GM21576 (cell line): ENCODE measurements at regions not wholly inside any gene's neighbourhood (a gene's known extent, or its start where the extent isn't known, plus 50 kb on each side); places are given as distances from the start of the nearest gene placed in this dataset.

Source experiments
- ATAC-seq: cut with Tn5 transposase; IDR thresholded peaks from one replicate; pipeline ENCODE4 v1.9.1; 2021; ENCODE audit warnings: mild to moderate bottlenecking, moderate library complexity; ENCODE audit not compliant: unreplicated experiment

DNA sequence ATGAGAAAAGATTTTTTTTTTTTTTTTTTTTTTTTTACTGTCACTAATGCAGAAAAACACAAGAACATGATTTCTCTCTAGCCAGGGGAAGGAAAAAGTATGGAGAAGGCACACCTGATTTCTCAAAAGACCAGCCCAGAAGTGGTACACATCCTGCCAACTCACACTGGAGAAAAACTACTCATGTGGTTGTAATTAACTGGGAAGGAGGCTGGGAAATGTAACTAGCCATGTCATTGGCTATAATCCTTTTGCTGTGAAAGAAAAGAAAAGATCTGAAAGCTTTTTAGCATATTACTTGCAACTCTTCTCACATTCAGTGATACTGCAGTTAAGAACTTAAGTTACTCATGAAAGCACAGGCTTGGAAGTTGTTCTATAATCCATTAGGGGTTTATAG, 195.9 kb upstream of the PMFBP1 start:
- no peak for ATAC-seq

DNA sequence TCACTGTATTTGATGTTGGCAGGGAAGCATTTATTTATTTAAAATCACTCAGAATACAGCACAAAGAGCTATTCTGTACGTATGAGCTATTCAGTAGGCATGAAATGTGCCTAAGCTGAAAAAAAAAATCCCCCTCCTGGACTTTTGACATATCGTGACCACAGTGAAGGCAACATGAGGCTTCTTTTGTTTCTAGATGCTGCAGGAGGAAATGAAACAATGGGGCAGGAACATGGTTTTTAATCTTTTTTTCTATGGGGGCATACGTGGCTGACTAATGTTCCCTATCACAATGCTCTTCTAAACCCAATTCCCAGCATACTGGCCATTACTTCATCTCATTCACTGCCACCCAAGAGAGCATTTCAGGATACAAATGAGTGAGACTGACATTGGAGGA, 191.0 kb upstream of the PMFBP1 start:
- ATAC-seq: no peak

DNA sequence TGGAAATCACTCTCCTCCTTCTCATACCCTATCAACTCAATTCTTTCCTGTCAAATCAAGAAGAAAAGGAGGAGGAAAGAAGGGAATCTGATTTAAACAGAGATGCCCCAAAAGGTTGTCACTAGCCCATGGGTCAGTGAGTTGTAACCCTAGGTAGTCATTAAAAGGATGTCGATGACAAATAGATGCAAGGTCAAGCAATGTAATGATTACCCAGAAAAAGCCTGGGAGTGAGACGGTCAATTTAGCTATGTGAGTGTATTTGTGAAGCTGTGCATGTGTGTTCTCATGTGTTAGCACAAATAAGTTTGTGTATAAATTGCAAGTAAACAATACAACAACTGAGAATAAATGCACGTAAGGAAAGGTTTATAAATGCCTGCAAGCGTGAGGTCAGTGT, 190.5 kb upstream of the PMFBP1 start:
- no peak for ATAC-seq

DNA sequence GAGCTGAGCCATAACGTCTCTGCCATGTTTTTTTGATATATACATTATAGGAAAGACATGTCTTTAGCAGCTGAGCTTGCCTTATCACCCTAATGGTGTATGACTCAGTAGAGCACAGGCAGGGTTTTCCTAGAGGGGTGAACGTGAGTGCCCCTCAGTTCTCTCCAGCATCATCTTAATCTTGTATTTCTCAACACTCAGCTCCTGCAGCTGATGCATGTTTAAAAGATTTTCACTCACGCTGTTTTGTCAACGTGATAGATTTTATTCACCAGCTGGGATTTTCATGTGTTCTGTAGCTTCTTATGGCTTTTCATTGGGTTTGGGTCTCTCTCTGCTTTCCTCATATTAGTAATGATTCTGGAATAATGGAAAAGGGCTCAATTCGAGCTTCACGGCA, 186.0 kb upstream of the PMFBP1 start:
- ATAC-seq: no peak

DNA sequence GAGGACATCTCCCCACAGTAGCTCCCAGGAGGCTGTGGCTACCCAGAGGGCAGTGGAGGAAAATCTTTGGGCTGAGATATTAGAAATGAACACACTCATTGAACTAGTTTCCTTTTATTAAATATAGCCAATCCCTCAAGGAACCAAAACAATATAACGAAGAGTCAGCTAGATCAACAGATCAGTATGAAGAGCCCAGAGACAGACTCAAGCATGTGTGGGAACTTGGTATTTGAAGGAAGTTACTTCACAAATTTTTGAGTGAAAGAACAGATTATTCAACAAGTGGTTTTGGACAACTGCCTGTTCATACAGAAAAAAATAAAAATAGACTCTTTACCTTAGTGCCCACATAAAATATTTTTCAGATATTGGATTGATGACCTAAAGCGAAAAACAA, 183.6 kb upstream of the PMFBP1 start:
- no peak for ATAC-seq

DNA sequence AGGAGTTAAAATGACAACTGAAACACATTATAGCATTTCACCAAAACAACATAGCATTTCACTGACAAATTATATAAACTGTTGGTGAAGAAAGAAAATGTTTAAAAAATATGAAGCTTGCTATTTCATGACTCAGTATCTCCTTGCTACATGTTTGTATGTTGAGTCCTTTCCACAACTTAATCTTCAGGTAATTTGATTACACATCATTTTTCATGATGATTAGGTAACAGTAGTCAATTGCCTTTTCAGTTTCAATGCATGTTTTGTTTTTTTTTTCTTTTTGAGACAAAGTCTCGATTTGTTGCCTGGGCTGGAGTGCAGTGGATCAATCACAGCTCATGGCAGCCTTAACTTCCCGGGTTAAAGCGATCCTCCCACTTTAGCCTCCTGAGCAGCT, 177.8 kb upstream of the PMFBP1 start:
- no peak for ATAC-seq

DNA sequence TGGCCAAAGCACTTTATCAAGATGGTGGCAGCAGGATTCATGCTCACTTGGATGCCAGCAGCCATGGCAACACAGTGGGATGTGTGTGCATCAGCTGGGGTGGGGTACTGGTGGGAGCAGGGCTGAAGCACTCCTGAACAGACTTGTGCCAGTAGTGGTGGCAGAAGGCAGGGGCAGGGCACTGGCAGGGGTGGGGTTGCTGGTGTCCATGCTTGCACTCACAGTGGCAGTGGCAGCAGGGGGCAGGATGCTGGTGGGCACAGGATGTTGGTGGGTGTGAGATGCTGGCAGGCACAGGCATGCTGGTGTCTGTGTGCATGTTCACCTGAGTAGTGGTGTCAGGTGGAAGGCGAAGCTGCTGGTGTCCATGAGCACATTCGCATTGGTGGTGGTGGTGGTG, 161.0 kb upstream of the PMFBP1 start:
- no peak for ATAC-seq

DNA sequence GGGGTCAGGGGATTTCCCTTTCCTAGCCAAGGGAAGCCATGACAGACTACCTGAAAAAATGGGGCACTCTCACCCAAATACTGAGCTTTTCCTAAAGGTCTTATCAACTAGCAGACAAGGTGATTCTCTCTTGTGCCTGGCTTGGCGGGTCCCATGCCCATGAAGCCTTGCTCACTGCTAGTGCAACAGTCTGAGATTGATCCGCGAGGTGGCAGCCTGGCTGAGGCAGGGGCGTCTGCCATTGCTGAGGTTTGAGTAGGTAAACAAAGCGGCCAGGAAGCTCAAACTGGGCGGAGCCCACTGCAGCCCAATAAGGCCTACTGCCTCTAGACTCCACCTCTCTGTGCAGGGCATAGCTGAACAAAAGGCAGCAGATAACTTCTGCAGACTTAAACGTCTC, 152.6 kb upstream of the PMFBP1 start:
- ATAC-seq: no peak

DNA sequence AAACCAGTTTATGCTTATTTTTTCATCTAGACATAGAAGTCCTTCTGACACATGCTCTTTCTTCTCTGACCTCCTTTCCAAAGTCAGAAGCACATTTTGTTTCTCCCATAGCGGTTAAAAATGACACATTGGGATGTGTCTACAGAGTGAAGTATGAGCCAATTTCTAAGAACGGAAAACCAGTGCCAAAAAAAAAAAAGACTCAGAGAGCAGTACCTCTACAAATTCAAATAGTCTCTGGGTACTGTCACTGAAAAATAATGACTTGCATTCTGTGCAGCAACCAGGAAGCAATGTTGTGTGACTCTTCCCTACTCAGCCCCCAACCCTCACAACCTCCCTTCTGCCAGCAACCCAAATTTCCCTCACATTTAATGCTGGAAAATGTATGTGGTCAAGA, 145.5 kb upstream of the PMFBP1 start:
- no peak for ATAC-seq

DNA sequence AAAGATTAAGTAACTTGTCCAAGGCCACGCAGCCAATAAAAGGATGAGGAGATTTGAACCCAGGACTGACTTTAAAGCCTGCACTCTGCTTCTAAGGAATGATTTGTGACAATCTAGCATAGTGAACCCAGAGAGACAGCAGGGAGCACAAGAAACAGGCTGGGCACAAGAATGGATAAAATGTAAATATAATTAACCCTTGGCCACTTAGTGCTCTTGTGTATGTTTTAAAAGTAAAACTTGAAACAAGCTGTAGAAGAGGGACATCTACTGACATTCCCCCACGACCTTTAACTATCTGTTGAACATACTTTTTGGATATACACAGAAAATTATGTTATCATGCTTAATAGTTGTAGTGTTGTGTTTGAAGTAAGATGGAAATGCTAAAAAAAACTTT, 141.9 kb upstream of the PMFBP1 start:
- no peak for ATAC-seq

DNA sequence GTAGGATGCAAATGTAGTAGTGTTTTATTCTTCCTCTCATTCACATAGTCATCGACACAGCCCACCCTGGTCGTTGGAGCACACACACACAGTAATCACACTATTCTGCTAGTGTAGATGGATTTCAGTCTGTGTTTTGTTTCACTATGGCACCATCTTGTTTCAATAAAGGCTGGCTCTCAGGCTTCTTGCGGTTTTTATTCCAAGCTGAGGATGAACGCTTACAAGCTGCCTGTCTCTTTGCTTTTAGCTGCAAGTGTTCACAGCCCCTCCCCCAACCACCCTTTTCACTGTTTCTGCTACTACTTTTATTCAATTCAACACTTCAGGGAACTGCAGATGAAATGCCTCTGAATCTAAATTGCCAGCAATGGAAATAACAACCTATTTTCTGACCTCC, 140.9 kb upstream of the PMFBP1 start:
- no peak for ATAC-seq

DNA sequence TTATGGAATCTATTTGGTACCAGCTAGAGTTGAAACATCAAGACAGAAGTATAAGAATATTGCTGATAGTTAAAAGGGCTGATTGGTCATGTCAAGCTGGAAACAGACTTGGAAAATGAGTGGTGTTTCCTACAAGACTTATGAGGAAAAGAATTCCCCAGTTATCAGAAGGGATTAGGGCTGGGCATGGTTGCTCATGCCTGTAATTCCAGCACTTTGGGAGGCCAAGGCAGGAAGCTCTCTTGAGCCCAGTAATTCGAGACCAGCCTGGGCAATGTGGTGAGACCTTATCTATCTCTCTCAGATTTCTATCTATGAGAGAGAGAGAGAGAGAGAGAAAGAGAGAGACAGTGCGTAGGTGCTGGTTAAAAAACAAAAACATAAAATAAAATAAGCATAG, 139.5 kb upstream of the PMFBP1 start:
- no peak for ATAC-seq

DNA sequence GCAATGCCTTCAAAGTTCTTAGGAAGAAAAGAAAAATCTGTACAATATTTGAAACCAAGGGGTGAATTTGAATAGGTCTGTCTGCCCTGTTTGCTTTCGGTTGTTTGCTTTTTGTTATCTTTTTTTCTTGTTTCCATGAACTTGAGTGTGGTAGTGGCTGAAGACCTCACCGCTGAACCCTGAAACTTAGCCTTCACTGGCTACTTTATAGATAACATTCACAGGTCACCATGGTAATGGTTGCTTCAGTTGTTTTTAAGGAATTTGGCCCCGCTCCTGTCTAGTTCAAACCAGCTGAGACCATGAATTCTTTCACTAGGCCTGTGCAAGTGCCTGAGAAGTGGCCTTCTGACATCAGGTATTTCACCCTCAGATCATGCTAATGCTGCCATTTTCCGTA, 137.0 kb upstream of the PMFBP1 start:
- ATAC-seq: no peak

DNA sequence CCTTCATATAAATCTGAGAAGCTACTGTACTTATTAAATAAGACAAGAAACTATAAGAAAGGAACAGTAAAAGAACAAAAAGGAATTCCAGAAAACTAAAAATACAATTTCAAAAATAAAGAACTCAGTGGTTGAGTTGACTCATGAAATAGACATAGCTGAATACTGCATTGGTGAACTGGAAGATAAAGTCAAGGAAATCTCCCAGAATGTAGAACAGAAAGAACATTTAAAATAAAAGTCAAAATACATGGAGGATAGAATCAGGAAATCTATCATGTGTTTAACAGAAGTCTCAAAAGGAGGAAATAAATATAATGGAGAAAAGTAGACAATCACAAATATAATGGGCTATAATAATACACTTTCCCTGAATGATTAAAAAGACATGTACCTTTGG, 136.4 kb upstream of the PMFBP1 start:
- ATAC-seq: no peak

DNA sequence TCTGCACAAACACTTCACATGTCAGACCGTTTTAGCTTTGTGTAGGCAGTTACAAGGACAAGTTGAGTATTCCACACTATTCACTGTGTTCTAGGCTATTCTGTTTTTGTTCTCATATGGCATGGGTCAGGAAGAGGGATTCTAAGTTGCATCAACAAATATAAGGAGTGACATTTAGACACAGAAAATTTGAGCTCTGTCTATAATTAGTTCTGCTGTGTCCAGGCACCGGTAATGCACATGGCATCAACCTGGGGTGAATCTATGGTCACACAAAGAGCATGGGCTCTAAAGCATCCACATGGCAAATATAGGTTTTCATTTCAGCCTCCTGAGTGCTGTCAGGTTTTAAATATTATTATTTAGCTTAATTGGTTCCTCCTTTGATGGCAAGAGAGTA, 130.4 kb upstream of the PMFBP1 start:
- no peak for ATAC-seq

DNA sequence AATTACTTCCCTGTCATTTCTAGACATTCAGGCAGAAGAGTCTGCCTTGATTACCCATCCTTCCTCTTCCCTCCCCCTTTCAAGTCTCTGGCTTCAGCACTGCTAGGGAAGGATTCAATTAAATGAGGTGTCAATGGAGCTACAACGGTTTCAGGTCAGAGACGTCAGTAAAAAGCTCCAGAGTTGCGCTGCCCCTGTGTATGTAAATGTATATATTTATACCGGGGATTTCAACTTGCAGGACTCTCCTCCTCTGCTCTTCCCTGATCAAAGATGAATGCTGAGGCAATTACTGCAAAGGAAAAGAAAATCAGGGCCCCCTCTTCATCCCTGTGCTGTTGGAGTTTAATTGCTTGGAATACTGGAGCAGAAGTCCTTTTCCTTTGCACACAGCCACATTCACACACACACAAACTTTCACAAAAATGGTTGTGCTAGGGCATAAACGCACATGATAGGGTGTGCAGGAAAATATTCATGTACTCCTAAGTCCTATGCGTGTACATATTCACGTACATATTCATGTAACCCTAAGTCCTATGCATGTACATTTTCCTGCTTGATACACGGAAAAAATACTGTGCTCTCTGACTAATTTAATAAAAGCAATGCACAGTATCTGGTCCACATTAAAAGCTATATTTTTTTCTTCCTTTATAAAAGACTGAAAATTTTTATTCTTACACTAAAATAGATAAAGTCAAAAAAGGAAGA, 129.7 kb upstream of the PMFBP1 start:
- no peak for ATAC-seq

DNA sequence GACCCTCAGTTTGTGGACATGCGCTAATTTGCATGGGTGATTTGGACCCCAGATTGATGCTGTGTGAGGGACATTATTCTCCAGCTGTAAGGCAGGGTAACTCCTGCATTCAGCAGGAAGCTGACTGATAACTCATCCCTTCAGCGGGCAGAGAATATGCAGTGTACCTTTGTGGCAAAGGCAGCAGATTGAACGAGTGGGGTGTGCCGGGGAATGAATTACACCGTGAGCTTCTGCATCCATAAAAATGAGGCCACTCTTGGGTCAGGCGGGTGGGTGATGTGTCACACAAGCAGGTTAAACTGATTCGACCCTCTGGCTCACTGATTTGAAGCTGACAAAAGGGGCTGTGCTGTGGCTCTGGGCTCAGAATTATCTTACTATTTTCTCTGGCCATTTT, 128.9 kb upstream of the PMFBP1 start:
- ATAC-seq: no peak

DNA sequence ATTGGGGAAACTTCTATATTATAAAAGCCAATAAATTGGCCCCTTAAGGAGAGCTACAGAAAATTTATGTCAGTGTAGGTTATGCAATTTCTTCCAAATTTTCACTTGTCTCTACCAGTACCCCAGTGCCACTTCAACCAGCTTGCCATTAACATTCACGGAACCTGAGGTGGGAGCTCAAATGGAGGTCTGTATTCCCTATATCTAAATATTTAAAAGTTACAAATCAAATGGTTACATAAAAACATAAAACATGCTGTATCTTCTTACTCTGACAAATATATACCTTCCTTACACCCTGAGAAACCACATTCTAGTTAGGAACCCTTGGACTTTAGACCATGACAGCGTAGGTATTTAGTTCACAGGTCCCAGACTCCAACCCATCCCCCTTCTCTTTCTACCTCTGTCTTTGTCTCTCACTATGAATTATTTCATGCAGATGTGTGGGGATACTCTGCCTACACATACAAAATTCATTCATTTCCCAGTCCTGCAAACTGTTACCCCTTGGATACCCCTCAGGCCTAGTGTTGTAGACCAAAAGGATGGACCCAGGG, 127.8 kb upstream of the PMFBP1 start:
- no peak for ATAC-seq

DNA sequence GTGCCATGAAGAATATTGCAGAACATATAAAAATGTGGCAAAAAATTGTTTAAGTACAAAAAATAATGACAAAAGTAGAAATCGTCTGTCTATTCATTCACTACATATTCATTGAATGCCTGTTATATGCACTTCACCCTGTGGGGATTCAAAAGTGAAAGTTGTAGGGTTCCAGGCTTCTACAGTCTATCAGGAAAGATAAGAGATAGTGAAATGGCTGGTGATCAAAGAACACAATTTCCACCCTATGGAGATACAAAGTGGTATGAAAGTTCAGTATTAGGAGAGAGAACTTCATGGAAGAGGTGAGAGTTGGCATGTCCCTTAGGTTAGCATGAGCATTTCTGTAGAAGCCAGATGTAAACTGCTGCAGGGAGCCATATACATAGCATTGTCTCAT, 127.0 kb upstream of the PMFBP1 start:
- ATAC-seq: no peak

DNA sequence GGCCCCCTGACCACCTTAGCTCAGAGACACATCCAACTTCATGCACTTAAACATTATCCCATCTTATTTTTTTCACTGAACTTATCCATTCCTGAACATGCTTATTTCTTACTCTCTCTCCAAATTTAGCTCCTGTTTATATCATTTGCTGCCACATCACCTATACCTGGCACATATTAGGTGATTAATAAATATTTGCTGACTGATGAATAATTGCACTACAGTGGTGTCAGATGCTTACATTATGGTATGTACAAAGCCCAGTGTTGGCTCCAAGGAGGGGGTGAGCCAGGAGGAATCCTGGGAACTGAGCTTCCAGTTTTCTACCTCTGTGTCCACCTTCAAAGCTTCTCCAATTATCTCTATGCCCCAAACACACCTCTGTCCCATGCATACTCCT, 124.0 kb upstream of the PMFBP1 start:
- no peak for ATAC-seq

DNA sequence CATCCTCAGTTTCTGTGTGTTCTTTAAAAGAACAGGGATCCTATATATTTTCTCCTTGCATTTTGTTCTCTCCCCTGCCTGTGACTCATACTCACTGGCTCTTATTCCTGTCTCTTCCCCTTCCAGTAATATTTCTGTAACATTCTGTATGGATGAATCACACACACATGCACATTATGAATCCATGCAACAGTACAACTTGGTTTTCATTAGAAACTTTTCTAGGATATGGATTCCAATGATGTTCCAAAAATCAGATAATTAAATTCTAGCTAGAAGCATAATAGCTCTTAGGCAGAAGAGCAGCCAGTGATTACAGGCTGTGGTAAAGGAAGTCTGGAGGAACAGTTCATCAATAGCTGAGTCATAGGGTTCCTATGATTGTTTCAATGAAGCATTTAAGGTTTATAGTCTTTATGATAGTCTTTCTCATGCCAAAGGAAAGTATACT, 119.6 kb upstream of the PMFBP1 start:
- no peak for ATAC-seq

DNA sequence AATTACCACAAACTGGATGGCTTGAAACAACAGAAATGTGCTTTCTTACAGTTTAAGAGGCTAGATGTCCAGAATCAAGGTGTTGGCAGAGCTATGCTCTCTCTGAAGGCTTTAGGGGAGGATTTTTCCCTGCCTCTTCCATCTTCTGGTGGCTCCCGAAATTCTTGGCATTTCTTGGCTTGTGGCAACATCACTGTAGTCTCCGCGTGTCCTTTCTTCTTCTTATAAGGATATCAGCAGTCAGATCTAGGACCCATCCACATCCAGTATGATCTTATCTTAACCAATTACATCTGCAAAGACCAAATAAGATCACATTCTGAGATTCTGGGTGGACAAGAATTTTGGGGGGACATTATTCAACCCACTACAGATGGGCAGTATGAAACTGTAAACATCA, 119.2 kb upstream of the PMFBP1 start:
- ATAC-seq: no peak

DNA sequence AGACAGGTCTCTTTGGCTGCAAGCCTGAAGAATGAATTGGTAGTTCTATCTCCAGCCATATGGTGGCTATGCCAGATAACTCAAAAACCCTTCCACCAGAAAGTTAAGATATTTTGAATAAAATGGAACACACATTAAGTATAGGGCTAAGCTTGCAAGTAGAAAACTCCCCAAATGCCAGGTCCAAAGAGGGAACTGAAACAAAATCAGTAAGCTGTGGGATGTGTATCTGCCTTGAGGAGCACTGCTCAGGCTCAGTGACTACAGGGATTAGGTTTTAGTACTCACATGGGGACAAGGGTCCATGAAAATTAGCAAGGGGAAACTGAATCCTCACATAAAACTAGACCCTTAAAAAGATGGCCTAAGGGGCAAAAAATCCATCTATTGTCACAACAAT, 115.7 kb upstream of the PMFBP1 start:
- no peak for ATAC-seq
